ENCODE measurements at regions not wholly inside any gene's neighbourhood (a gene's known extent, or its start where the extent isn't known, plus 50 kb on each side); places are given as distances from the start of the nearest gene placed in this dataset.

- no peak for DNase-seq (ENCODE audit: low read depth in 2 of 2, low spot score in 1 of 2)
Measured at GRCh38 chr6:113629256-113629655, 227.9 kb upstream of the MARCKS start.

GRCh38 chr6:113629975-113630737 lies 227.0 kb upstream of the MARCKS start:
- DNase-seq (ENCODE audit: low read depth in 2 of 2, low spot score in 1 of 2) = no peak

- no peak for DNase-seq (ENCODE audit: low read depth in 2 of 2, low spot score in 1 of 2)
Measured at GRCh38 chr6:113630738-113631535, 226.2 kb upstream of the MARCKS start.

GRCh38 chr6:113631666-113632065 lies 225.5 kb upstream of the MARCKS start:
- DNase-seq (ENCODE audit: low read depth in 2 of 2, low spot score in 1 of 2) = no peak

- no peak for DNase-seq (ENCODE audit: low read depth in 2 of 2, low spot score in 1 of 2)
Measured at GRCh38 chr6:113632220-113632864, 224.8 kb upstream of the MARCKS start.

- no peak for DNase-seq (ENCODE audit: low read depth in 2 of 2, low spot score in 1 of 2)
Measured at GRCh38 chr6:113633638-113634037, 223.5 kb upstream of the MARCKS start.

GRCh38 chr6:113634352-113635163 lies 222.6 kb upstream of the MARCKS start:
- no peak for DNase-seq (ENCODE audit: low read depth in 2 of 2, low spot score in 1 of 2)

- DNase-seq (ENCODE audit: low read depth in 2 of 2, low spot score in 1 of 2) = no peak
Measured at GRCh38 chr6:113635222-113635986, 221.7 kb upstream of the MARCKS start.

- no peak for DNase-seq (ENCODE audit: low read depth in 2 of 2, low spot score in 1 of 2)
Measured at GRCh38 chr6:113636357-113636824, 220.8 kb upstream of the MARCKS start.

GRCh38 chr6:113640051-113640450 lies 217.1 kb upstream of the MARCKS start:
- DNase-seq (ENCODE audit: low read depth in 2 of 2, low spot score in 1 of 2) = no peak

- no peak for DNase-seq (ENCODE audit: low read depth in 2 of 2, low spot score in 1 of 2)
Measured at GRCh38 chr6:113642001-113642713, 215.0 kb upstream of the MARCKS start.

- no peak for DNase-seq (ENCODE audit: low read depth in 2 of 2, low spot score in 1 of 2)
Measured at GRCh38 chr6:113642714-113643406, 214.3 kb upstream of the MARCKS start.

GRCh38 chr6:113643407-113643770 lies 213.8 kb upstream of the MARCKS start:
- no peak for DNase-seq (ENCODE audit: low read depth in 2 of 2, low spot score in 1 of 2)

GRCh38 chr6:113644861-113645575 lies 212.1 kb upstream of the MARCKS start:
- DNase-seq (ENCODE audit: low read depth in 2 of 2, low spot score in 1 of 2) = no peak

GRCh38 chr6:113645576-113645970 lies 211.6 kb upstream of the MARCKS start:
- DNase-seq (ENCODE audit: low read depth in 2 of 2, low spot score in 1 of 2) = no peak

GRCh38 chr6:113645986-113646385 lies 211.2 kb upstream of the MARCKS start:
- DNase-seq (ENCODE audit: low read depth in 2 of 2, low spot score in 1 of 2) = no peak

- no peak for DNase-seq (ENCODE audit: low read depth in 2 of 2, low spot score in 1 of 2)
Measured at GRCh38 chr6:113646701-113647100, 210.4 kb upstream of the MARCKS start.

- no peak for DNase-seq (ENCODE audit: low read depth in 2 of 2, low spot score in 1 of 2)
Measured at GRCh38 chr6:113647143-113647889, 209.8 kb upstream of the MARCKS start.

All from stimulated activated CD8-positive, alpha-beta memory T cell treated with anti-CD3 and anti-CD28 coated beads, Interleukin-4, amount 100 ng/mL, for 4 hours (primary cell).